ENCODE measurements at regions not wholly inside any gene's neighbourhood (a gene's known extent, or its start where the extent isn't known, plus 50 kb on each side); places are given as distances from the start of the nearest gene placed in this dataset.

DNA sequence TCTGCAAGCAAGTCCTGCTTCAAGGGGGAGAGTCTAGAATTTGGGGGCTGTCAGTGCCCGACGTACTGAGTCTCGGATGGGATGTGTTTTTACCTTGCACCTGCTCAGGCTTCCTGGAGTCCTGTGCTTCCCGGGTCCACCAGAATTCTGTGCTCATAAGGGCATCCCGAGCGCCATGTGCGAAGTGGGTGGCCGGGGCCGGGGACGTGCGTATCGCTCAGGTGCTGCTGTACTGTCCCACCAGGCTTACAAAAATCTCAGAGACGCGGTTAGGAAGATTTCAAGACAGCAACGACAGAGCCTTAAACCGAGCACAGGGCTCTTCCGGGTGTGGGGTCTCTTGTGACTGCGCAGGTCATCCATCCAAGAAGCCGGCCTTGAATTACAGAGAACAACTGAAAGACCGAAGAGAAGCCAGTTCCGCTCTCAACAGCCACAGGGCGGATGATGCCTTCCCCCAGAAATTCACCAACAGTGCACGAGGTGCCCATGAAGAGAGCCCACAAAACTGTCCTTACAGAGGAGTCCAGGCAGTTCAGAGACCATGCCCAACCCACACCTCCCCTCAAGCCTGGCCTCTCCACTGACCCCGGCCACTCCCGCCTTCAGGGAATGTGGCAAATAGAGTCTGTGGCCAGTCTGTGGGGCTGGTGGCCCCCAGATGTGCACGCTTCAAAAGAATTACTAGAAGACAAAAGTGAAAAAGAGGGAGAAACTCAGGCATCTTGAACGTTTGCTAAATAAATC lies 104.7 kb downstream of the PXDC1 start:
- Histone ChIP-seq H3K4me1 (ENCODE audit: insufficient read depth, low read length, poor library complexity, severe bottlenecking) (no peaks in the 10 kb centered on the region), H3K9me3 (ENCODE audit: low read depth, low read length, poor library complexity, severe bottlenecking) (no peaks in the 10 kb centered on the region), H3K27ac (ENCODE audit: low read depth, low read length, poor library complexity, severe bottlenecking) (no peak overlapping the region), H3K27me3 (replicated peaks; ENCODE audit: insufficient read depth, low read depth, low read length, poor library complexity) (no peaks in the 10 kb centered on the region), H3K4me3 (ENCODE audit: low read depth, low read length, poor library complexity, severe bottlenecking) (no peak overlapping the region), H3K36me3 (ENCODE audit: insufficient read depth, low read length, poor library complexity, severe bottlenecking) (no peaks in the 10 kb centered on the region)
- ChIA-PET POLR2A (ENCODE audit: low non-redundant PET) (no interaction called here), CTCF (interaction anchor here (0.6 kb wide), 1 partner anchor 238 kb away, joined by 9 read pairs; no protein-coding TSS in a partner anchor)
- no peak for TF ChIP-seq EZH2 (IDR thresholded peaks at IDR 0.05; ENCODE audit: borderline replicate concordance, low read depth, low read length, poor library complexity, severe bottlenecking)
- TF ChIP-seq CTCF (conservative IDR thresholded peaks at IDR 0.05; ENCODE audit: low read depth, low read length), result no peak
- no TSS peak for BruUV-seq (replicated peaks)
- DNase-seq (ENCODE audit: low spot score), result no peak
- intact Hi-C loops (cut with micrococcal nuclease; ENCODE audit: unreplicated experiment), result no loop called here

DNA sequence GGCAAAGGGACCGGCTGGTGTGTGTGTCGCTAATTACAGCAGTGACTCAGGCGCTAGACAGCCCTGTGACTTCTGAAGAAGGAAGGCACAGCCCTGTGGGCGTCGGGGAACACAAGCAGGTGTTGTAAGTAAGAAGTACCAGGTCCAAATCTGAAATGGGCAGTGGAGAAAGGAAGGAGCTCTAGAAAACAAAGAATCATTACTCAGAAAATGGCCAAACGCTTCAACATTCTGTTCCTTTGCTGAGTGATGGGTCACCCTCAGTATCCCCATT lies 106.8 kb downstream of the PXDC1 start:
- Histone ChIP-seq H3K9me3 (ENCODE audit: low read depth, low read length, poor library complexity, severe bottlenecking) (no peaks in the 10 kb centered on the region), H3K27me3 (replicated peaks; ENCODE audit: insufficient read depth, low read depth, low read length, poor library complexity) (no peaks in the 10 kb centered on the region), H3K4me1 (ENCODE audit: insufficient read depth, low read length, poor library complexity, severe bottlenecking) (no peaks in the 10 kb centered on the region), H3K27ac (ENCODE audit: low read depth, low read length, poor library complexity, severe bottlenecking) (no peak overlapping the region), H3K4me3 (ENCODE audit: low read depth, low read length, poor library complexity, severe bottlenecking) (no peak overlapping the region), H3K36me3 (ENCODE audit: insufficient read depth, low read length, poor library complexity, severe bottlenecking) (no peaks in the 10 kb centered on the region)
- TF ChIP-seq CTCF (conservative IDR thresholded peaks at IDR 0.05; ENCODE audit: low read depth, low read length), result no peak
- no peak for TF ChIP-seq EZH2 (IDR thresholded peaks at IDR 0.05; ENCODE audit: borderline replicate concordance, low read depth, low read length, poor library complexity, severe bottlenecking)
- no peak for DNase-seq (ENCODE audit: low spot score)
- ChIA-PET POLR2A (ENCODE audit: low non-redundant PET) (interaction anchor here (0.6 kb wide), 1 partner anchor 16 kb away, joined by 3 read pairs; no protein-coding TSS in a partner anchor), CTCF (no interaction called here)
- no TSS peak for BruUV-seq (replicated peaks)
- intact Hi-C loops (cut with micrococcal nuclease; ENCODE audit: unreplicated experiment), result no loop called here

- intact Hi-C loops (cut with micrococcal nuclease; ENCODE audit: unreplicated experiment), result no loop called here
These were observed 107.4 kb downstream of the PXDC1 start for GRCh38 chr6:3643921-3644738.

More at GRCh38 chr6:3643921-3644738, 107.4 kb downstream of the PXDC1 start:
- no peaks in the 10 kb centered on the region for H3K9me3 ChIP-seq (ENCODE audit: low read depth, low read length, poor library complexity, severe bottlenecking)
- no peaks in the 10 kb centered on the region for H3K4me1 ChIP-seq (ENCODE audit: insufficient read depth, low read length, poor library complexity, severe bottlenecking)
- TF ChIP-seq CTCF (conservative IDR thresholded peaks at IDR 0.05; ENCODE audit: low read depth, low read length) (no peak), EZH2 (IDR thresholded peaks at IDR 0.05; ENCODE audit: borderline replicate concordance, low read depth, low read length, poor library complexity, severe bottlenecking) (no peak)
- H3K27ac ChIP-seq (ENCODE audit: low read depth, low read length, poor library complexity, severe bottlenecking), result no peak overlapping the region
- no peaks in the 10 kb centered on the region for H3K27me3 ChIP-seq (replicated peaks; ENCODE audit: insufficient read depth, low read depth, low read length, poor library complexity)
- no TSS peak for BruUV-seq (replicated peaks)
- no peak overlapping the region for H3K4me3 ChIP-seq (ENCODE audit: low read depth, low read length, poor library complexity, severe bottlenecking)
- ChIA-PET POLR2A (ENCODE audit: low non-redundant PET) (no interaction called here), CTCF (no interaction called here)
- DNase-seq (ENCODE audit: low spot score), result no peak
- H3K36me3 ChIP-seq (ENCODE audit: insufficient read depth, low read length, poor library complexity, severe bottlenecking), result no peaks in the 10 kb centered on the region
